RCC 7860 (cell line): ENCODE measurements at regions not wholly inside any gene's neighbourhood (a gene's known extent, or its start where the extent isn't known, plus 50 kb on each side); places are given as distances from the start of the nearest gene placed in this dataset.
A peak's percentile ranks its signal among the peaks of the same experiment; 100 is the strongest.
"Not testable (repeated sequence)": the region's sequence is repeated elsewhere in the genome, so short reads cannot be mapped to it uniquely, and the experiment has no call there.

Experiments
- DNase-seq: peaks from one replicate; pipeline ENCODE4 v3.0.0-alpha.2; 2015; ENCODE audit warnings: low spot score
- FAIRE-seq: peaks from 2 replicates; lab custom pipeline; 2012; peaks lifted over from hg19 to GRCh38; lab: Jason Lieb, UNC

GRCh38 chr15:44847555-44847954 is 108.9 kb upstream of the TERB2 start:
- DNase-seq, FAIRE-seq: not testable (repeated sequence)

GRCh38 chr15:44848859-44849258 is 107.6 kb upstream of the TERB2 start:
- FAIRE-seq, DNase-seq: not testable (repeated sequence)

GRCh38 chr15:44849701-44850403 is 106.6 kb upstream of the TERB2 start:
- not testable (repeated sequence) for DNase-seq, FAIRE-seq

- not testable (repeated sequence) for FAIRE-seq
- DNase-seq: peak; percentile 44
These were observed 103.1 kb upstream of the TERB2 start for GRCh38 chr15:44853304-44853950.

GRCh38 chr15:44854696-44855095 is 101.8 kb upstream of the TERB2 start:
- DNase-seq, FAIRE-seq: not testable (repeated sequence)

GRCh38 chr15:44856284-44856683 is 100.2 kb upstream of the TERB2 start:
- not testable (repeated sequence) for DNase-seq, FAIRE-seq

GRCh38 chr15:44857164-44857710 is 99.2 kb upstream of the TERB2 start:
- DNase-seq, FAIRE-seq: not testable (repeated sequence)

- FAIRE-seq: not testable (repeated sequence)
These were observed 97.4 kb upstream of the TERB2 start for GRCh38 chr15:44859088-44859487.

GRCh38 chr15:44860168-44860567 is 96.3 kb upstream of the TERB2 start:
- DNase-seq, FAIRE-seq: not testable (repeated sequence)

More at GRCh38 chr15:44859088-44859487, 97.4 kb upstream of the TERB2 start:
- not testable (repeated sequence) for DNase-seq

- DNase-seq: no peak
- no peak for FAIRE-seq
These were observed 95.0 kb upstream of the TERB2 start for GRCh38 chr15:44861439-44861910.

- FAIRE-seq: no peak
- DNase-seq: no peak
These were observed 94.6 kb upstream of the TERB2 start for GRCh38 chr15:44861917-44862316.

GRCh38 chr15:44862866-44863265 is 93.6 kb upstream of the TERB2 start:
- FAIRE-seq, DNase-seq: not testable (repeated sequence)

GRCh38 chr15:44868100-44868499 is 88.4 kb upstream of the TERB2 start:
- FAIRE-seq, DNase-seq: not testable (repeated sequence)

GRCh38 chr15:44870125-44870524 is 86.4 kb upstream of the TERB2 start:
- FAIRE-seq, DNase-seq: not testable (repeated sequence)

GRCh38 chr15:44873103-44873502 is 83.4 kb upstream of the TERB2 start:
- FAIRE-seq (no peak), DNase-seq (no peak)

- no peak for FAIRE-seq
- no peak for DNase-seq
These were observed 77.4 kb upstream of the TERB2 start for GRCh38 chr15:44879066-44879465.

GRCh38 chr15:44882499-44882968 is 74.0 kb upstream of the TERB2 start:
- FAIRE-seq (peak; percentile 66), DNase-seq (peak; percentile 50)

- DNase-seq (no peak), FAIRE-seq (no peak)
These were observed 73.1 kb upstream of the TERB2 start for GRCh38 chr15:44883199-44883877.

GRCh38 chr15:44898890-44899651 is 57.4 kb upstream of the TERB2 start:
- not testable (repeated sequence) for DNase-seq, FAIRE-seq

- not testable (repeated sequence) for DNase-seq, FAIRE-seq
These were observed 56.7 kb upstream of the TERB2 start for GRCh38 chr15:44899775-44900174.
